GM18858 (cell line): ENCODE measurements at regions not wholly inside any gene's neighbourhood (a gene's known extent, or its start where the extent isn't known, plus 50 kb on each side); places are given as distances from the start of the nearest gene placed in this dataset.

Experiments
- ATAC-seq: cut with Tn5 transposase; IDR thresholded peaks from one replicate; pipeline ENCODE4 v1.9.1; 2021; ENCODE audit not compliant: unreplicated experiment

DNA sequence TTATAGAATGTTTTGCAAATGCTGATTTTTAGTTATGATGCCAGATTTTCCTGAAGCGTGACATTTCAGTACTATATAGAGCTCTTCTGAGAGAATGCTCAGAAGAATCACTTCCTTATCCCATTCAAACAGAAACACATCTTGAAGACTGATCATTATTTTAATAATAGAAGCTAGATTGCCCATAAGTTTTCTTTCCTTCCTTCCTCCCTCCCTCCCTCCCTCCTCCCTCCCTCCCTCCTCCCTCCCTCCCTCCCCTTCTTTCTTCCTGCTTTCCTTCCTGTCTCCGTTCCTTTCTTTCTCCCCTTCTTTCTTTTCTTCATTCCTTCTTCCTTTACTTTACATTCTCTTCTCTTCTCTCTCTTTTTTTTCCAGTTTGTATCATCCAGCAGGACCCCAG, 767.4 kb downstream of the IRX1 start:
- ATAC-seq, result no peak

DNA sequence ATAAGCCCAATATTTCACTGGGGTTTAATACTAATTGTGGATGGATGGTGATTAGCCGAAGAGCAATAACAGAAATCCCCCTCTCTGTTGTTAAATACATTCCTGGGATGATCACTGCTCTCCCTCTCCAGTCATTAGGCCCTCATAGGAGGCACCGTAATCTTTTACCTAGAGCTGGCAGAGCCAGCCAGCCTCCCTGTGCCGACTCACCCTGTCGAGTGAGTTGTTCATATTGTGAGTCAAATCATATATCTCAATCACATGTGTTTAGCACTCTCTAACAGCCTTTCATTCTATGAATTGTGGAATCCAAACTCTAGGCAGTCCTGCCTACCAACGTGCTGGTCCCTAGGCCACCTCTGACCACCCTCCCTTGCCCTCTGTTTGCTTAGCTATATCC, 771.0 kb downstream of the IRX1 start:
- ATAC-seq, result no peak

DNA sequence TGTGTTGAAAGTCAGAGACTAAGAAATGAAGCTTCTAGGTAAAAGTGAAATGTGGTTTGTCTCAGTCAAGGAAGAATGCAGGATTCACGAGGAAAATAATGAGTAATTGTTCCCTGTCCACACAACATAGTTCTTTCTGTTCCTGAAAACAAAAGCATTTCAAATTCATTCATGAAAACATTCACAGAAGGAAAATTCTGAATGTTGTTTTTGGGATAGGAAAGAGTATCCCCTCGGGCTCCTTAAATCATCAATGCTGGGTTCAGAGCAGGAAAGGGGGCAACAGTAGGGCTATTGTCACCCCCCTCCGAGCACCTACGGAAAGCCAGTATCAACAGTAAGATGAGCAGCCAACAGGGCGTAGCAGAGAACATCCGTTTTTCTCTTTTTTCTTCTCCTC, 769.9 kb upstream of the ADAMTS16 start:
- no peak for ATAC-seq

DNA sequence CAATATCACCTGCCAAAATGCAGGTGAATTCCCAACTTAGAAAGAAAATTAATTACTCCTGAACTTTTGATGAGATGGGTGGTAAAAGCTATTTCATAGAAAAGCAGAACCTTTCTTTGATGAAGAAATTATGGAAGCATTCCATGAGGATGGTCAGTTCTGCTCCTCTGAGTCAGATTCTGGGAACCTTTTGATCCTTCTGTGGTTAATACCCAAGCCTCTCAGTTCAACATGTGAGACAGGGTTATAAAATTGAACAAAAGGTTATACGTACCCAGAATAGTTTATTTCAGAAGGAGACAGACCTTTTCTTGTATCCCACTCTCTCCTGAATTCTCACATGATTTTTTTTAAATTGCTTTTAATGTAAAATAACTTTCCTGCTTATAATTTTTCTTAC, 767.6 kb upstream of the ADAMTS16 start:
- no peak for ATAC-seq

DNA sequence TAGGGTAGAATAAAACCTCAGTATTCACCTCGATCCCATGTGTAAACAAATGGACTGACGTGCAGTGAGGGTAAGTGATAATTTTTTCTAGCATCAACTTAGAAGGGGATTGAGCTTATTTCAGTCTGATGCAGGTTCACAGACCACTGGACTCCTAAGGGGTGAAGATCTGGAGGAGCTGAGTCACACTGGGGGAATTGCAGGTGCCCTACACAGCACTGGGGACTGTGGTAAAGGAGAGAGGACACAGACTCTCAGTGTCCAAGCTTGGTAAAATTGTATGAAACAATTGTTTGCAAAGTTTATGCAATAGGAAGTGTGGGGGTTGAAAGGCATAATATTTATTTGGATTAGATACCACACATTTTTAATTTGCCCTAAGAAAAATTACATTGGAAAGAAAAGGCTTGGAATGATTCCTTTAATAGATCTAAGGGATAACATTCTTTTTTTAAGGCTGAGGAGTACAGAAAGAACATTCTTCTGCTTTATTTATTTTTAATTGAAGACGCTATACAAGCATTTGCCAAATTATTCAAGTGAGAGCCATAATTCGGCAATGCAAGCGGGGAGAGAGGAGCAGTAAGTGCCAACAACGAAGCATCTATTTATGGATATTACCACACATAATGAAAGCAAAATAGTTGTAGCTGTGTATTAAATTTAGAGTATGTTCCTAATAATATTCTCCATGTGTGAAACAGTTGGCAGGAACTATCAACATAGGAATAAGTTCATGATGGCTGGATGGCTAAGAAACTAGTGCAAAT, 766.9 kb upstream of the ADAMTS16 start:
- ATAC-seq, result no peak

DNA sequence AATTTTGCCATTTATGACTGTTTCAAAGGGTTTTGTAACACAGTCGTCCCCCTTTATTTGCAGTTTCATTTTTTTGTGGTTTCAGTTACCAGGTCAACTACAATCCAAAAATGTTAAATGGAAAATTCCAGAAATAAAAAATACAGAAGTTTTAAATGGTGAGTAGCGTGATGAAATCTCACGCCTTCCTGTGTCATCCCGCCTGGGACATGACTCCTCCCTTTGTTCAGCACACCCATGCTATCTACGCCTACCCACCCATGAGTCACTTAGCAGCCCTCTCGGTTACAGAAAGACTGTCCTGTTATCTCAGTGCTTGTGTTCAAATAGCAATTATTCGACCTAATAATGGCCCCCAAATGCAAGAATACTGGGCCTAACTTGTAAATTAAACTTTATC, 765.3 kb upstream of the ADAMTS16 start:
- no peak for ATAC-seq

DNA sequence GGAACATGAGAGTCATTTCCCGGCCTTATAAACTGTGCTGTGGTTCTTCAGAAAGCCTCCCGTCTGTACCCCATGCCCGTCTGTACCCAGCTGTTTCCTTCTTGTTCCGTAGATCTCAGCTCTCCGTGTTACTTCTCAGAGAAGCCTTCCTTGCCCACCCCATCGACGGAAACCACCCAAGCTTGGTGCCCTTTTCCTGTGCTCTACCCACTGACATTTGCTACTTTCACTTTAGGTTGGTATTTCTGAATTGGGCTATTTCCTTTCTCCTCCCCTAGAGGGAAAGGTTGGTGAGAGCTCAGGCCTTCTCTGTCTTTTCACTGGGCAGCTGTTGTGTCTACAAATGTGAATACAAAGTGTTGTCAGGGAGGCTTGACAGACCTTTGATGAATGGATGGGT, 764.5 kb upstream of the ADAMTS16 start:
- no peak for ATAC-seq

DNA sequence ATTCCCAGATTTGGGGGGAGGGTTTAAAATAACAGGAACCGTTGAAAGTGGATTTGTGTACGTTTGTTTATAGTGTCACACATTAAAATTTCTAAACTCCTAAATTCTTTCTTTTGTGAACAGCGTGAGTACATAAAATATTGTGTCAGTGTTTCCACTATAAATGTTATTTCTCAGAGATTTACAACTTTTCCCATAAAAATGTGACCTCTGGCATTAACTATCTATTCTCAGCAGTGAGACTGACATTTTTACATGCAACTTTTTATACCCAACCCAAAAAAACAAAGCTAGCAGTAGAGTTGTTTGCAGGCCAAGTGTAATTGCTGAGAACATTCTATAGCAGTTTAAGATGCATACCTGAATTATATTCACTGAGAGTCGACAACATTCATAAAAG, 757.0 kb upstream of the ADAMTS16 start:
- no peak for ATAC-seq

DNA sequence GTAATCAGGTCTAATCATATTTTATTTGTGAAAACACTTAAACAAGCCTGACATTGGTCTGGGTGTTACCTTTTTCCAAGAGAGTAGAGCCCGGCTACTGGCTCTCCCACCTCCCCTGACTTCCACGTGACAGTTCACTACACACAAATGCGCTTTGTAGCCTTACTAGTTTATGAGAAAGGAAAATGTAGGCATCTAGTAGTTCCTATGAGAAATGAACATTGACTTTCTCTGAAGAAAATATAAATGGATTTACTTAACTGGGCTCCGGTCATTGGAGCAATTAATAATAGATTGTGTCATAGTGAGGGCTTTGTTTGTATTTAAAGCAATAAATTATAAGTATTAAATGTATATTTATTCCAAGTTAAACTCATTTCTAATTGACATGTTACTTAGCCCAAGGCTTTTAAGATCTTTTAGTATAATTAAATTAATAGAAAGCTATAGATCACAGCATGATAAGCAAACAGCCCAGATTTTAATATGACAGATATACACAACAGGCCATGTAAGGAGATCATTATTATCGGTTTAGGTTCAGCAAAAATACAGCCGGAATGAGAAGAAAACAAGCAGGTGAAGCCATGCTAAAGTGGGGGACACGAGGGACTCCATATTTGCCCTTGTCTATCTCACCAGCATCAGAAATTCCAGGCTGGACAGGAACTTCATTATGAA, 756.5 kb upstream of the ADAMTS16 start:
- ATAC-seq, result no peak

DNA sequence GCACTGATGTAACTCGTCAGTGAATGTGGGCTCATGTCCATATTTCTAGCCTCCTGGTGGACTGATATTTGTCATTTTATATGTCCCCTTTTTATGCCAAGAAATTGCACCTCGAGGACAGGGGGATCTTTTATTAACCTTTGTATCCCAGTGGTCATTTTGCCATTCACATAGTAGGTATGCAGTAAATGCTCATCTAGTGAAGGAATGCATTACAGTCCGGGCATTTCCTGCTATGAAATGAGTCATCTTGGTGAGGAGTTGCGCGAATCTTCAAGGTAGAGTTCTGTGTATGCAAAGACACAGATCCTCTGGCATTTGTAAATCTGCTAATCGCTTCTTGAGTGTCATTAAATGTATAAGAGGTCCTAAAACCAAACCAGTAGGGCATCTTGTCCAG, 755.5 kb upstream of the ADAMTS16 start:
- ATAC-seq, result no peak

DNA sequence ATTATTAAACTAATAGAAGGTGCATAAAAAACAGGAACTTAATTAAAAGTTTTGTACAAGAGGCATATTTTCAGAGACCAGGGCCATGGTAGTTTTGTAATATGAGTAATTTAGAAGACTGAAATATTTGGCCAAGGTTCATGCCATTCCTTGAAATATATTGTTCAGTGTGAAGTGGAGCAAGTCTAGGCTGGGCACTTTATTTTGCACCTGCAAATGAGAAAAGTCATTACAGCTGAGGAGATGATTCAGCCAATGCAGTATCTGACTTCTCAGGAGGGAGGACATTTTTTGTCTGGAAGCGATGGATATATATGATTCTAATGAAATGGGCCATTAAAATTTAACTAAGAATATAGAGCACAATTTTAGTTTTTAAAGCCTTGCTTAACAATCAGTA, 754.0 kb upstream of the ADAMTS16 start:
- ATAC-seq, result no peak

DNA sequence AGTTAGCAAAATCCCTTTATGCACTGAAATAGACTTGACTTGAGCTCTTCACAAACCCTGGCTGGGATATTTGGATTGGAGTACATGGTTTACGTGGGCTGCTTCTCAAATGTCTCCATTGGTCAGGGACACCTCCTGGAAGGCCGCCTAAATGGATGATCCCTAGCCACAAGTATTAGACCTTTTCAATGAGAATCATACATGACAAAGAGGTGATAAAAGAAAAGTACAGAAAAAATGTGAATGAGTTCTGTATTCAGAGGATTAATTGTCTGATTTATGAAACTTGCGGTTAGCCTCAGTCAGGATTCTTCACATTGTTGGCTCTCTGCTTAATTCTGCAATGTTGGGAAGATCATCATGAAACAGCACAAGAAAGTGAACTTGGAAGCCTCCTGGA, 752.8 kb upstream of the ADAMTS16 start:
- ATAC-seq, result no peak

DNA sequence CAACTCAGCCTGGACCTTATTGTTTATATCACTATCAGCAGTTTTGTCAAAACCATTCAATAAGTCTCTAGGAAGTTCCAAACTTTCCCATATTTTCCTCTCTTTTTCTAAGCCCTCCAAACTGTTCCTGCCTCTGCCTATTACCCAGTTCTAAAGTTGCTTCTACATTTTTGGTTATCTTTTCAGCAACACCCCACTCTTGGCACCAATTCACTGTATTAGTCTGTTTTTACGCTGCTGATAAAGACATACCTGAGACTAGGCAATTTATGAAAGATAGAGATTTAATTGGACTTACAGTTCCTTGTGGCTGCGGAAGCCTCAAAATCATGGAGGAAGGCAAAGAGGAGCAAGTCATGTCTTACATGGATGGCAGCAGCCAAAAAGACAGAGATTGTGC, 744.4 kb upstream of the ADAMTS16 start:
- no peak for ATAC-seq

DNA sequence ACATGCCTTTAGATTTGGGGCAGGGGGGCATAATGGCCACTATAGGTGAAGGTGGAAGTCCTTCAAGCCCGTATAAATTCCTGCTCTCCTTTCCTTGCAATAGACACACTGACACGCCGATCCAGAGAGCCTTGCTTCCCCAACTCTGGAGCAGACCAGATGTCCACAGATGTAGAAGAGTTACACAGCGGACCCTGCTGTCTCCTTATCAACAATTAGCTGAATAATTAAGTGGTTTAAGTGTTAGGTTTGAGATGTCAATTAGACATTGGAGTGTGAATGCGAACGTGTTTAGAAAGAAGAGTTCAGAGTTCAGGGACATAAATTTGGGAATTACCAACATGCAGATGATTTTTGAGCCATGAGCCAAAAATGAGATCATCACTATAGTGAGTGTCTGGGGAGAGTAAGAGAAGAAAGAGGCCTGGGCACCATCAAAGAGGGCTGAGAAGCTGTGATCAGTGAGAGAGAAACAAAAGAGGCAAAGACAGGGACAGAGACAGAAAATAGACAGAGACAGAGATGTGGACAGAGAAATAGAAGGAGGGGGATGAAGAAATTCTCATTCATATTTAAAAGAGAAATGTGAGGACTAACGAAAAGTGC, 734.4 kb upstream of the ADAMTS16 start:
- ATAC-seq, result no peak

DNA sequence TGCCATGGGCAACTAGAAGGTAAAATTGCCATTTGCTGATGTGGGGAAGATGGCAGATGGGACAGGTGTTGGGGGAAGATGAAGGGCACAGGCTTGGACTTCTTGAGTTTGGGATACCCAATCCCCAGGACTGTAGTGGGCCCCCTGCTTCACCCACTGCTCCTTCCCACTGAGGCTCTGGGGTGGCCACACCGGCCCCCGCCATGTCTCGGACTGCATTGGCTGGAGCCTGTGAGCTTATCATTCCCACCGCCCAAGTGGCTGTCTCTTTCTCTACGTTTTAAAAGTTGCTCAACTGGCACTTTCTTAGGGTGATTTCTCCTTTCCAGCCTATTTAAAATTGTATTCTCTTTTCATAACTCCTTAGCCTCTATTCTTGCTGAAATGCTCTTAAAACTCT, 730.0 kb upstream of the ADAMTS16 start:
- ATAC-seq, result no peak

DNA sequence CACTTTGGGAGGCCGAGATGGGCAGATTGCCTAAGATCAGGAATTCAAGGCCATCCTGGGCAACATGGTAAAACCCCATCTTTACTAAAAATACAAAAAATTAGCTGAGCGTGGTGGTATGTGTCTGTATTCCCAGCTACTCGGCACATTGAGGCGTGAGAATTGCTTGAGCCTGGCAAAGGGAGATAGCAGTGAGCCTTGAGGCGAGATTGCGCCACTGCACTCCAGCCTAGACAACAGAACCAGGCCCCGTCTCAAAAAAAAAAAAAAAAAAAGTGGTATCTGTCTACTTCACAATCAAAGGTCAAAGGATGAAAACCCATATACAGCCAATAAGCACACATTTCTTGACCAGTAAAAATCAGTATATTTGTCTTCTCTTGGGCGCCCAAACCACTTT, 728.5 kb upstream of the ADAMTS16 start:
- no peak for ATAC-seq

DNA sequence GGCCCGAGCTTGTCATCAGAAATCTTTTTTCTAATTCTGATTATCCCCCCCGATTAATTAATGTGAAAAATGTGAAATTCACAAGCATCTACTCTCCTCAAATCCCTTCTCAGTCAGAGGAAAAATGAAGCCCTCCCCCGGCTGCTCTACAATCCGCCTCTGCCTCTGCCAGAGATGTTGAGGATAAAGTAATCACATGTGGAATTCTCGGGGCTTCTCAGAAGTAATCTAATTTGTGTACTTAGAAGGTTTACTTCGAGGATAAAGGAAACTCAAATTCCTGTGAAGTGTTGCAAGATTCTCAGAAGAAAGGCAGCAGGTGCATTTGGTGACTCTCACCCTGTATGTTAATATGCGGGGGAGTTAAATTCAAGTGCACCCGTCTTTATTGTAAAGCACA, 726.1 kb upstream of the ADAMTS16 start:
- no peak for ATAC-seq

DNA sequence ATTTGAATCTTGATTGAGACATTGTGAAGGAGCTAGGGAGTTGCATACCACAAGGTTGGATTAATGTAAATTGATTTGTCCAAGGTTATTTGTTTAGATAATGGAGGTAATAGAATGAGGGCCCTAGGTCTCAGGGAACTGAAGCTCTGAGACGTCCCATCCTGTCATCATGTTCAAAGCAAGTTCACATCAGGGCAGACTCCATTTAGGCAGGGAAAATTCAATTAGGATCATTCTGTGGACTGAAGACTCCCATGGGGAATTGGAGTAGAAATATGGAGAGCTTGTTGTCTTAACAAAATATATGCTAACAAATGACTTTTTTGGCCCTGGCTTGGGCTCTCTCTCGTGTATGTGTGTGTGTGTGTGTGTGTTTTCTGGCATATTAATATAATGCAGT, 722.0 kb upstream of the ADAMTS16 start:
- no peak for ATAC-seq

DNA sequence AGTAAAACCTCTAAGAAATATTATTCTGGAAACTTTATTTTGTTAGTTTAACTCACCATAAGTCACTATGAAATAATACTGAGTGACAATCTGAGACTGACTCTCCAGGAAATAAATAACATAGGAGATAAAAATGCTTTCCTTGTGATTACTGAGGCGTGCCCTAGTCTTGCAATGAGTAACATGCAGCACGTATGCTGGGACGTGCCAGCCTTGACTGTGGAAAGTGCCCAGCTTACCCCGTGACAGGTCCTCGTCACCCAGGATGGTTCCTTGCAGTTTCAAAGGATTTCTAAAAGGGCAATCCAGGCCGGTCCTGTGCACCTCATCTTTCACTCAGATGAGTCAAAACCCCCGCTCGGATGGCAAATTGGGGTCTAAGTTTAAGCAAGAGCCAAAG, 720.8 kb upstream of the ADAMTS16 start:
- ATAC-seq, result no peak

DNA sequence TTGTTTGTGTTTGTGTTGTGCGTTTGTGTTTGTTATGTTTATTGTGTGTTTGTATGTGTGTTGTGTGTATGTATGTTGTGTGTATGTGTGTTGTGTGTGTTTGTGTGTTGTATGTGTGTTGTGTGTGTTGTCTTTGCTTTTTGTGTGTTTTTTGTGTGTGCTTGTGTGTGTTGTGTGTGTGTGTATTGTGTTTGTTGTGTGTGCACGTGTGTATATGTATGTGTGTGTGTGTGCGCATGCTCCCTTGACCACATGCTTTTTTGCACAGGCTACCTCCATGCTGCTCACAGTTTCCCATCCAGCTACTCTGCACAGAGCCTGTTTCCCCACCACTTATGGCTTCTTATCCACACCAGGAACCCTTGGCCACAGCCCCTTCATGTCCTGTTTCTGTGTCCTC, 720.0 kb upstream of the ADAMTS16 start:
- ATAC-seq, result no peak

DNA sequence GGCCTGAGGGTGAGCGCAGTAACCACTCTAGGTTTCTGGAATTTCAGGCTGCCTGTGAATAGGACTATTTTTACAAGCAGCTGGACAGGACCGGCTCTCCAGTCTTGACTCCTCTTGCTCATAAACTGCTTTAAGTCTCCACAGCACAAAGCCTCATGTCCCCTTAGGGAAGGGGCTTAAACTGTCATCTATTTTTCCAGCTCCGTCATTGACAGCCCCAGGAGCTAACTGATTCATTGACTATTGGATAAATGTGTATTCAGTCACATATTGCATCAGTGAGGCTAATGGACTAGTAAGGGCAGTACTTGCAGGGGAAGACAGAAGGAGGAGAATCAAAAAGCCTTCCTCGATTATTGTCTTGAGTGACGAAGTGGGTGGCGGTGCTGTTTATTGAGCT, 719.4 kb upstream of the ADAMTS16 start:
- ATAC-seq, result no peak

DNA sequence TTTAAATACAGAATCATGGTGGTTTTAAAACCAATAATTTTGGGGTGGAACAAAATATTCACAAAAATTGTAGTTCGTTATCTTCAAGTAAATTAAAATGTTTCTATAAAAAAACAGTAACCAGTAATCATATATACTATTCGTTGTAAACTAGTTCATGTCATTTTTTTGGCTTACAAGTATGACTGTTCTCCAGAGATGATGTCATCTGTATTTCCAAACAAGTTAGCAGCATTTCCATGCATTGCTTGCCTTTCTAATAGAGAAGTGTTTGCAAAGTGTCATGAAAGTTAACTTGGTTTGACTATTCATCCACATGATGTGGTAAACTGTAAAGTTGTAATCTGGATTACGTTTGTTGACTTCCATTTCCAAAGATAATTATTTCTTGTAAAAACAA, 717.9 kb upstream of the ADAMTS16 start:
- no peak for ATAC-seq

DNA sequence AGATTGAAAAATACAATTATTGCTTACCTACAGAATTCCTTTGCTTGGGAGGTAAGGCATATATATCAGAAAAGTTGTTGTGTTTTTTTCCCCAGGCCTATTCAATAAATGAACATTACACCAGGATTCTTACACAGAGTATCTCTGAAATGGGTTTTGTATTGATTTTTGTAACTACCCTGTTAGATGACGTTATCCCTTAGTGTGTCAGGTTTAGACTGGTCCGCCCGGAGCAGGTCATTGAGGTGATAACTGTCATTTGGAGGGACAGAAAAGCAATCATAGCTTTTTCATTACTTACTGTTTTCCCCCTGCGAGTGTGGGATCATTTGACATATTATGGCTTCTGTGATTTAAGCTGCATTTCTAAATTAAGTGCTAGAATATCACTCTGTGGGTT, 715.2 kb upstream of the ADAMTS16 start:
- no peak for ATAC-seq
